A549 (cell line): ENCODE measurements at regions not wholly inside any gene's neighbourhood (a gene's known extent, or its start where the extent isn't known, plus 50 kb on each side); places are given as distances from the start of the nearest gene placed in this dataset.

Experiments used
- CTCF ChIP-seq: fragments of >200 bp; sonication (Bioruptor Twin); formaldehyde crosslinking; IDR thresholded peaks from 3 replicates; pipeline ENCODE4 v1.5.1; 2016
- FOSL2 ChIP-seq, 2 experiments: fragments of 450-650 bp in 1 of 2; fragments of >200 bp in 1 of 2; sonication (Bioruptor Twin) in 1 of 2; formaldehyde crosslinking; IDR thresholded peaks; 2 replicates each; pipeline versions ENCODE4 v1.5.0 to v1.6.1; 2016 to 2020; ENCODE audit warnings: mild to moderate bottlenecking in 1 of 2, moderate library complexity in 1 of 2
- KDM1A ChIP-seq: fragments of 200-600 bp; sonication (generic); IDR thresholded peaks from 2 replicates; pipeline ENCODE4 v1.6.1; 2016; ENCODE audit warnings: low read depth, mild to moderate bottlenecking
- MAX ChIP-seq: IDR thresholded peaks from 2 replicates; pipeline ENCODE4 v1.6.1; 2012
- PHF8 ChIP-seq: fragments of 200-600 bp; sonication (generic); IDR thresholded peaks from 2 replicates; pipeline ENCODE4 v1.6.1; 2016; ENCODE audit warnings: low read depth, mild to moderate bottlenecking, antibody characterized with exemption, moderate library complexity, borderline replicate concordance
- POLR2A ChIP-seq: IDR thresholded peaks from 2 replicates; pipeline ENCODE4 v1.6.1; 2012; ENCODE audit warnings: mild to moderate bottlenecking, low read length
- REST ChIP-seq: fragments of 200-600 bp; sonication (generic); IDR thresholded peaks from 2 replicates; pipeline ENCODE4 v1.6.1; 2016; ENCODE audit warnings: antibody characterized with exemption, mild to moderate bottlenecking, moderate library complexity
- RFX5 ChIP-seq: fragments of 450-650 bp; IDR thresholded peaks from 2 replicates; pipeline ENCODE4 v1.7.1; 2014; ENCODE audit warnings: antibody characterized with exemption, mild to moderate bottlenecking, moderate library complexity
- SMC3 ChIP-seq: fragments of >200 bp; sonication (Bioruptor Twin); formaldehyde crosslinking; IDR thresholded peaks from 3 replicates; pipeline ENCODE4 v1.6.1; 2018; ENCODE audit warnings: inconsistent platforms
- TP53 ChIP-seq: fragments of 250-450 bp; sonication (Bioruptor Pico); IDR thresholded peaks from 2 replicates; pipeline ENCODE4 v1.5.0; 2021; ENCODE audit warnings: mild to moderate bottlenecking, moderate library complexity
- USF2 ChIP-seq: fragments of 450-650 bp; IDR thresholded peaks from 2 replicates; pipeline ENCODE4 v1.6.1; 2014; ENCODE audit warnings: antibody characterized with exemption

GRCh38 chr12:87814625-87815024 lies 214.6 kb downstream of the C12orf50 start:
- no peak for TF ChIP-seq TP53 (CRISPR knock-in tag)
- no peak for TF ChIP-seq CTCF
- TF ChIP-seq KDM1A = no peak
- TF ChIP-seq POLR2A = no peak
- TF ChIP-seq RFX5 = no peak
- TF ChIP-seq MAX = no peak
- no peak for TF ChIP-seq USF2
- TF ChIP-seq SMC3 = no peak
- no peak for TF ChIP-seq FOSL2 (IDR thresholded peaks at IDR 0.05)
- TF ChIP-seq FOSL2 (CRISPR knock-in tag; IDR thresholded peaks at IDR 0.05) = no peak
- no peak for TF ChIP-seq PHF8
- no peak for TF ChIP-seq REST
